Peyer's patch (tissue), 4 donors: ENCODE measurements at regions not wholly inside any gene's neighbourhood (a gene's known extent, or its start where the extent isn't known, plus 50 kb on each side); places are given as distances from the start of the nearest gene placed in this dataset.

Experiments used
- DNase-seq, 3 donors: peaks; one replicate each; pipeline ENCODE4 v3.0.0-alpha.2; 2017 to 2019
- H3K27ac ChIP-seq, 4 donors: fragments of 200-600 bp; sonication (generic); one replicate each; pipeline ENCODE4 v1.5.1; 2016 to 2019
- H3K27me3 ChIP-seq, 2 donors: fragments of 200-600 bp; sonication (generic); one replicate each; pipeline ENCODE4 v1.5.1; 2019
- H3K36me3 ChIP-seq, 3 donors: fragments of 200-600 bp; sonication (generic); one replicate each; pipeline ENCODE4 v1.5.1; 2016 to 2019
- H3K4me1 ChIP-seq, 4 donors: fragments of 200-600 bp; sonication (generic); one replicate each; pipeline ENCODE4 v1.5.1; 2016 to 2019
- H3K4me3 ChIP-seq, 4 donors: fragments of 200-600 bp; sonication (generic); 1 replicate in 3 of 4; 2 replicates in 1 of 4; pipeline ENCODE4 v1.5.1; 2016 to 2019; ENCODE audit warnings: mild to moderate bottlenecking in 1 of 4
- H3K9me3 ChIP-seq, 4 donors: fragments of 200-600 bp; sonication (generic); one replicate each; pipeline ENCODE4 v1.5.1; 2016 to 2019; ENCODE audit warnings: mild to moderate bottlenecking in 1 of 4
- POLR2A ChIP-seq, 2 donors: fragments of 450-650 bp; IDR thresholded peaks; one replicate each; pipeline ENCODE4 v1.5.1; 2017; ENCODE audit warnings: antibody characterized with exemption in 2 of 2, mild to moderate bottlenecking in 2 of 2, moderate library complexity in 2 of 2
- TF ChIP-seq, protein P1 (sequence below), 6 experiments: fragments of 450-650 bp in 4 of 6; fragments of 200-600 bp in 2 of 6; sonication (generic) in 1 of 6; IDR thresholded peaks; one replicate each; pipeline ENCODE4 v1.5.1; 2017 to 2019; ENCODE audit warnings: antibody characterized with exemption in 6 of 6, mild to moderate bottlenecking in 3 of 6, moderate library complexity in 1 of 6

DNA sequence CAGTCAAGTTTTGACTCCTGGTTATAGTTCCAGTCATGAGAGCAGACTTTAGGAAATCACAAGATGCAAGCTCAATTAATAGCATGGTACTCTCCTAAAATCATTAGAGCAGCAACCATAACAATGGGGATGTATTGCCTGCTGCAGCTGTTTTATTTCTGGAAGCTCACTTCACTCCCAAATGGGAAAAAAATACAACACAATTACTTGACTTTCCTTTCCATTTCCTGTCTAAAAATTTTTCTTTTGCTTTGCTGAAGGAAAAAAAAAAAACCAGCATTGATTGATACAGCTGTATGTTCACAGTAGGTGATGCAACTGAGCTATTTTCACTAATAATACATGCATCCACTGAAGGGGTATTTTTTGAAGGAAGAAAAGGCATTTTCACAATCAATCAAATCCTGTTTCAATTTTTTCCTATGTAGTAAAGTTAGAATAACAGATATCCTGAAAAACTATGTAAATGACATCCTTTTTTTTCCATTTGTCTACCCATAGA is 143.9 kb upstream of the NOVA1 start:
- H3K27me3 ChIP-seq, result no peaks in the 10 kb centered on the region
- H3K9me3 ChIP-seq, result no peaks in the 10 kb centered on the region
- H3K27ac ChIP-seq, result no peak overlapping the region
- H3K36me3 ChIP-seq, result no peaks in the 10 kb centered on the region
- no peak for DNase-seq
- no peaks in the 10 kb centered on the region for H3K4me1 ChIP-seq
- no peak for TF ChIP-seq POLR2A (IDR thresholded peaks at IDR 0.05)
- TF ChIP-seq, protein P1, sequence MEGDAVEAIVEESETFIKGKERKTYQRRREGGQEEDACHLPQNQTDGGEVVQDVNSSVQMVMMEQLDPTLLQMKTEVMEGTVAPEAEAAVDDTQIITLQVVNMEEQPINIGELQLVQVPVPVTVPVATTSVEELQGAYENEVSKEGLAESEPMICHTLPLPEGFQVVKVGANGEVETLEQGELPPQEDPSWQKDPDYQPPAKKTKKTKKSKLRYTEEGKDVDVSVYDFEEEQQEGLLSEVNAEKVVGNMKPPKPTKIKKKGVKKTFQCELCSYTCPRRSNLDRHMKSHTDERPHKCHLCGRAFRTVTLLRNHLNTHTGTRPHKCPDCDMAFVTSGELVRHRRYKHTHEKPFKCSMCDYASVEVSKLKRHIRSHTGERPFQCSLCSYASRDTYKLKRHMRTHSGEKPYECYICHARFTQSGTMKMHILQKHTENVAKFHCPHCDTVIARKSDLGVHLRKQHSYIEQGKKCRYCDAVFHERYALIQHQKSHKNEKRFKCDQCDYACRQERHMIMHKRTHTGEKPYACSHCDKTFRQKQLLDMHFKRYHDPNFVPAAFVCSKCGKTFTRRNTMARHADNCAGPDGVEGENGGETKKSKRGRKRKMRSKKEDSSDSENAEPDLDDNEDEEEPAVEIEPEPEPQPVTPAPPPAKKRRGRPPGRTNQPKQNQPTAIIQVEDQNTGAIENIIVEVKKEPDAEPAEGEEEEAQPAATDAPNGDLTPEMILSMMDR (IDR thresholded peaks at IDR 0.05), result no peak
- no peak overlapping the region for H3K4me3 ChIP-seq

DNA sequence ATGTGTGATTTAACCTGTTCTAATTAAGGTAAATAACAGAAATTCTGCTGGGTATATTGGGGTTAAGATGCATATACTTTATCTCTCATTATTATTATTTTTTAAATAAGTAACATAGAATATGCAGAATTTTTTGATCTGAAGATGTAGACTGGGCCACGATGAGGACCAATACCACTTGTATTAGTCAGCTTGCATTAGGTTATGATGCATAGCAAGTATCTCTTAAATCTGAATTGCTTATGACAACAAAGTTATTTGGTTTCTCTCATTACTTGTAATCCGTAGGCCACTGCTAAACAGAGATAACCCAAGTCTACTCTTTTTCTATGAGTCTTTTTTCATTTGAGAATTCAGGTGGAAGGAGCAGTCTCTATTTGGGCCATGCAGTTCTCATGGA is 145.5 kb upstream of the NOVA1 start:
- Histone ChIP-seq H3K27me3 (no peaks in the 10 kb centered on the region), H3K4me1 (no peaks in the 10 kb centered on the region), H3K9me3 (no peaks in the 10 kb centered on the region), H3K36me3 (no peaks in the 10 kb centered on the region), H3K4me3 (no peak overlapping the region), H3K27ac (no peak overlapping the region)
- DNase-seq, result no peak
- TF ChIP-seq POLR2A (IDR thresholded peaks at IDR 0.05), result no peak
- TF ChIP-seq, protein P1 (IDR thresholded peaks at IDR 0.05), result no peak

DNA sequence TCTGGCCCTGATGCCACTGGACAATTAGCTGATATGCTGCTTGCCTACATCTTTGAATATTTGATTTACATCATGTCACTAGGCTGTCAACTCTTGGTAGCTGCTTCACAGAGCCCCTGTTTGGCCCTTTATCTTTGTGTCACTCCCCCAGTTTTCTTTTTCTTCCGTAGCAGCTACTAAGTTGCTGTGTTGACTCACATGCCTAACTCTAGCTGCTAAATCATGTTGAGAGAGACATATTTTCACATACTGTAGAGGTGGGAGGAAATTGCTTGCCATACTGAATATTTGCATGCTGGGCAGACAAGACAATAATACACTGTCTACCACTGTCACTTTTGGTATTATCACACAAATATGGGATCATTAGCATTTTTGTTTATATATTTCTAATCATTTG is 147.1 kb upstream of the NOVA1 start:
- H3K27ac ChIP-seq, result no peak overlapping the region
- no peak overlapping the region for H3K4me3 ChIP-seq
- no peak for DNase-seq
- no peaks in the 10 kb centered on the region for H3K36me3 ChIP-seq
- no peak for TF ChIP-seq POLR2A (IDR thresholded peaks at IDR 0.05)
- TF ChIP-seq, protein P1 (IDR thresholded peaks at IDR 0.05), result no peak
- no peaks in the 10 kb centered on the region for H3K9me3 ChIP-seq
- H3K4me1 ChIP-seq, result no peaks in the 10 kb centered on the region
- H3K27me3 ChIP-seq, result no peaks in the 10 kb centered on the region

DNA sequence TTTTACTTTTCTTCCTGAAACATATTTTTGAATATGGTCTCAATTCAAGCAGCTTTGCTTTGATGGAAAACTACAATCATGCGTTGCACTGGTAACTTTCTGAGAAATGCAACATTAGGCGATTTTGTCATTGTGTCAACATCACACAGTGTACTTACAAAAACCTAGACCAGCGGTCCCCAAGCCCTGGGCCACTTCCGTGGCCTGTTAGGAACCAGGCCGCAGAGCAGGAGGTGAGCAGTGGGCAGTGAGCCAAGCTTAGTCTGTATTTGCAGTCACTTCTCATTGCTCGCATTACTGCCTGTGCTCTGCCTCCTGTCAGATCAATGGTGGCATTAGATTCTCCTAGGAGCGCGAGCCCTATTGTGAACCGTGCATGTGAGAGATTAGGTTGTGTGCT is 163.7 kb upstream of the NOVA1 start:
- Histone ChIP-seq H3K4me1 (no peaks in the 10 kb centered on the region), H3K9me3 (no peaks in the 10 kb centered on the region), H3K36me3 (no peaks in the 10 kb centered on the region), H3K27me3 (no peaks in the 10 kb centered on the region), H3K27ac (no peak overlapping the region), H3K4me3 (no peak overlapping the region)
- TF ChIP-seq POLR2A (IDR thresholded peaks at IDR 0.05), result no peak
- TF ChIP-seq, protein P1 (IDR thresholded peaks at IDR 0.05), result no peak
- DNase-seq, result no peak

DNA sequence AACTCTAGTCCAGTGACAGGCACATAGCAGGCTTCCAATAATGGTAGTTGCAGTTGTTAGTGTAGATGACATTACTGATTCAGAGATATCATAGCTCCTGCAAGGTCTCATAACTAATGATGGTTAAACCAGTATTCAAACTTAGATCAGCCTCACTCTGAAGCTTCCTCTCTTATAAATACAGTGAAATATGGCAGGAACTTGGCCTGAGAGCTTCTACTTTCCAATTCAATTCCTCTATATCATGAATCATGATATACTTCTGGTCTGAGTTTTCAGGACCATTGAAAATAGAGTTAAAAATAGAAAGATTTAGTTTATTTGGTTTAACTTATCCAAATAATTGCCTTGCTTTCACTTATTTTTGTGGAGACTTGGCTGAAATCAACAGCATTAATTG is 167.5 kb upstream of the NOVA1 start:
- no peaks in the 10 kb centered on the region for H3K4me1 ChIP-seq
- no peak for TF ChIP-seq POLR2A (IDR thresholded peaks at IDR 0.05)
- TF ChIP-seq, protein P1 (IDR thresholded peaks at IDR 0.05), result no peak
- H3K27me3 ChIP-seq, result no peaks in the 10 kb centered on the region
- H3K4me3 ChIP-seq, result no peak overlapping the region
- H3K9me3 ChIP-seq, result no peaks in the 10 kb centered on the region
- DNase-seq, result no peak
- H3K36me3 ChIP-seq, result no peaks in the 10 kb centered on the region
- H3K27ac ChIP-seq, result no peak overlapping the region
